ENCODE measurements at regions not wholly inside any gene's neighbourhood (a gene's known extent, or its start where the extent isn't known, plus 50 kb on each side); places are given as distances from the start of the nearest gene placed in this dataset.
A peak's percentile ranks its signal among the peaks of the same experiment; 100 is the strongest.

DNA sequence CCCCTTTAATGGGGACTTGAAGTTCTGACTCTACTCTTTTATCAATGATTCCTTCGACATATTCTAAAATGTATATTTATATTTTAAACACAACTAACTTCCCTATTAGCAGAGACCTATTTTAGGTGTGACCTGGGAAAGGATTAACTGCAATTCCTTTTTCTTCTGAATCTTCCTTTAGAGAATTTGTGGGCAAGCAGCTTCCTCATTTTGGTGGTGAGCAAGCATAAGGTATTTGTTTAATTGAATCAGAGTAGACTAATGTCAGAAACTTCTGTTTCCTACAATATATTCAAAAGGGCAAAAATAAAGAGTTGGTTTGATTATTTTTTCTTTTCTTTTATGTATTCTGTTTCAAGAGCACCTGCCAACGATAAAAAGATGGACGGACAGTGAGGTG, 237.0 kb downstream of the IKZF2 start:
- Mint-ChIP-seq H3K4me3 (peak overlapping the region; percentile 49), H3K4me1 (ENCODE audit: low read depth) (peaks cover 52% of the 10 kb centered on the region), H3K9me3 (no peaks in the 10 kb centered on the region), H3K27me3 (ENCODE audit: insufficient read depth) (peaks cover 2% of the 10 kb centered on the region; the same call in 1 of the 2 replicates), H3K36me3 (ENCODE audit: low read depth) (no peaks in the 10 kb centered on the region), H3K27ac (peak overlapping the region; percentile 95)
- TF ChIP-seq, protein P1, sequence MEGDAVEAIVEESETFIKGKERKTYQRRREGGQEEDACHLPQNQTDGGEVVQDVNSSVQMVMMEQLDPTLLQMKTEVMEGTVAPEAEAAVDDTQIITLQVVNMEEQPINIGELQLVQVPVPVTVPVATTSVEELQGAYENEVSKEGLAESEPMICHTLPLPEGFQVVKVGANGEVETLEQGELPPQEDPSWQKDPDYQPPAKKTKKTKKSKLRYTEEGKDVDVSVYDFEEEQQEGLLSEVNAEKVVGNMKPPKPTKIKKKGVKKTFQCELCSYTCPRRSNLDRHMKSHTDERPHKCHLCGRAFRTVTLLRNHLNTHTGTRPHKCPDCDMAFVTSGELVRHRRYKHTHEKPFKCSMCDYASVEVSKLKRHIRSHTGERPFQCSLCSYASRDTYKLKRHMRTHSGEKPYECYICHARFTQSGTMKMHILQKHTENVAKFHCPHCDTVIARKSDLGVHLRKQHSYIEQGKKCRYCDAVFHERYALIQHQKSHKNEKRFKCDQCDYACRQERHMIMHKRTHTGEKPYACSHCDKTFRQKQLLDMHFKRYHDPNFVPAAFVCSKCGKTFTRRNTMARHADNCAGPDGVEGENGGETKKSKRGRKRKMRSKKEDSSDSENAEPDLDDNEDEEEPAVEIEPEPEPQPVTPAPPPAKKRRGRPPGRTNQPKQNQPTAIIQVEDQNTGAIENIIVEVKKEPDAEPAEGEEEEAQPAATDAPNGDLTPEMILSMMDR (IDR thresholded peaks at IDR 0.05): no peak
- DNase-seq: no peak

- H3K4me3 Mint-ChIP-seq: peak overlapping the region; percentile 72; the same call in 1 of the 2 replicates
- no peaks in the 10 kb centered on the region for H3K36me3 Mint-ChIP-seq (ENCODE audit: low read depth)
- TF ChIP-seq, protein P1 (IDR thresholded peaks at IDR 0.05): no peak
- H3K27ac Mint-ChIP-seq: peak overlapping the region; percentile 95
- H3K9me3 Mint-ChIP-seq: no peaks in the 10 kb centered on the region
- H3K27me3 Mint-ChIP-seq (ENCODE audit: insufficient read depth): no peaks in the 10 kb centered on the region
- peaks cover 58% of the 10 kb centered on the region for H3K4me1 Mint-ChIP-seq (ENCODE audit: low read depth)
- no peak for DNase-seq
These were observed 237.6 kb downstream of the IKZF2 start for GRCh38 chr2:212913640-212914306.

GRCh38 chr2:212912445-212913103, 238.8 kb downstream of the IKZF2 start:
- Mint-ChIP-seq H3K4me3 (peak overlapping the region; percentile 72), H3K27me3 (ENCODE audit: insufficient read depth) (no peaks in the 10 kb centered on the region), H3K36me3 (ENCODE audit: low read depth) (no peaks in the 10 kb centered on the region), H3K9me3 (no peaks in the 10 kb centered on the region), H3K27ac (peak overlapping the region; percentile 95), H3K4me1 (ENCODE audit: low read depth) (peaks cover 60% of the 10 kb centered on the region)
- TF ChIP-seq, protein P1 (IDR thresholded peaks at IDR 0.05): no peak
- DNase-seq: peak; percentile 57

DNA sequence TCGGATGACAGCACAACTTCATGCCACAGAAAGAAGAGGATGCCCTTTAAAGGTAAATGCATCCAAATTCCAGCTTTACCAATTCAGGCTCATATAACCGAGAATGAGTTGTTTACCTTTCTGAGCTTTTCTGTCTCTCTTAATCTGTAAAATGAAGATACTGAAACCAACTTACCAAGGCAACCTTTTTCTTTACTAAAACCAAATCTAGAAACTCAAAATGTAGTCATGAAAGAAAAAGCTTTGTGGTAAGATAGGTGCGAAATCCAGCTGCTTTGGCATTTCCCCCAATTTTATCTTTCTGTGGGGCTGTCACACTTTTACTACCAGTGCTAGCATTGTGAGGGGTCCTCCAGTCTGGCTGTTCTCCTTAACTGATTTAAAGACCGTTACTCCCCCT, 240.4 kb downstream of the IKZF2 start:
- DNase-seq: no peak
- Mint-ChIP-seq H3K27ac (peak overlapping the region; percentile 95), H3K4me1 (ENCODE audit: low read depth) (peaks cover 70% of the 10 kb centered on the region), H3K4me3 (no peak overlapping the region), H3K36me3 (ENCODE audit: low read depth) (no peaks in the 10 kb centered on the region), H3K27me3 (ENCODE audit: insufficient read depth) (no peaks in the 10 kb centered on the region; the same call in none of the 2 replicates), H3K9me3 (no peaks in the 10 kb centered on the region)
- TF ChIP-seq, protein P1 (IDR thresholded peaks at IDR 0.05): no peak

DNA sequence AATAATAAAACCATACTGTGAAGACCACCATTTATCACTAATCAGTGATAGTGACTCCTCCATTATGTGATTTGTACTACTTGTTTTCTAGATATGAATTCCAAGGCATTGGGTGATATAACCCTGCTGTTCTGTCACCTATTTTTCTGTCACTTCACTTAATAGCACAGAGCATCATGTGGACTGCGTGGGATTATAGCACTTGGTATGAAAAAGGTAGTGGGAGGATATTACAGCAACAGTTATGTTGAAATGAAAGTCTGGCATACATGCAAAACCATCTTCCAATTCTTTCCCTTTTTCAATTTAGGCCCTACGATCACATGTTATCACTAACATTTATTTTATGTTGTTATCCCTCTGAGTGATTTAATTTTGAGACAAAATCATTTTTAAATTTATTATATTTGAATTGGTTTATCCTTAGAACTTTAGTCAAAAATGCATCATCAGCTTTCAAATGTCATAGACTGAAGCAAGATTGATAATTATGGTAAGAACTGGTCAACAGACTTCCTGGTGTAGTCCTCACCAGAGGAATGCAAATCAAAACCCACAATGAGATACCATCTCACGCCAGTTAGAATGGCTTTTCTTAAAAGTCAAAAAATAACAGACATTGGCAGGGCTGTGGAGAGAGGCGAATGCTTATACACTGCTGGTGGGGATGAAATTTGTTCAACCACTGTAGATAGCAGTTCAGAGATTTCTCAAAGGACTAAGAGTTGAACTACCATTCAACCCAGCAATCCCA, 242.6 kb downstream of the IKZF2 start:
- no peak overlapping the region for H3K4me3 Mint-ChIP-seq
- H3K4me1 Mint-ChIP-seq (ENCODE audit: low read depth): peaks cover 69% of the 10 kb centered on the region
- no peaks in the 10 kb centered on the region; the same call in none of the 2 replicates for H3K27me3 Mint-ChIP-seq (ENCODE audit: insufficient read depth)
- H3K27ac Mint-ChIP-seq: no peak overlapping the region
- DNase-seq: no peak
- H3K9me3 Mint-ChIP-seq: no peaks in the 10 kb centered on the region
- TF ChIP-seq, protein P1 (IDR thresholded peaks at IDR 0.05): no peak
- no peaks in the 10 kb centered on the region for H3K36me3 Mint-ChIP-seq (ENCODE audit: low read depth)

Measured in HFFc6 (cell line).